ENCODE measurements at regions not wholly inside any gene's neighbourhood (a gene's known extent, or its start where the extent isn't known, plus 50 kb on each side); places are given as distances from the start of the nearest gene placed in this dataset.

DNA sequence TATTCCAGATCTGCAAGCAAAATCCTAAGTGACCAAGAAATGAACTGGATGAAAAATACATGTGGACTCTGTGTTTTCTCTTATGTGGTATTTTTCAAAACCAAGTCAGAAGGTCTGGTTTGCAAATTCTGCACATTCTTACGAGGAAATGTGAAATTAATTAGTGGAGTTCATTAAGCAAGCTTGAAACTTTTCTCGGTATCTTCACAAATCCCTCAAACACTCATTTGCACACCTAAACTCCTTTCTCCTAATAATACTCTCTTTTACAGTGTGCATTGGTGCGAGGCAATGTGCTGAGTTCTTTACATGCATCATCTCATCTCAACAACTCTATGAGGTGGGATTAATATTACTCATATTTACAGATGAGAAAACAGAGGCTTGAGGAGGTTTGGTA, 82.1 kb downstream of the MTERF1 start:
- TF ChIP-seq, protein P1, sequence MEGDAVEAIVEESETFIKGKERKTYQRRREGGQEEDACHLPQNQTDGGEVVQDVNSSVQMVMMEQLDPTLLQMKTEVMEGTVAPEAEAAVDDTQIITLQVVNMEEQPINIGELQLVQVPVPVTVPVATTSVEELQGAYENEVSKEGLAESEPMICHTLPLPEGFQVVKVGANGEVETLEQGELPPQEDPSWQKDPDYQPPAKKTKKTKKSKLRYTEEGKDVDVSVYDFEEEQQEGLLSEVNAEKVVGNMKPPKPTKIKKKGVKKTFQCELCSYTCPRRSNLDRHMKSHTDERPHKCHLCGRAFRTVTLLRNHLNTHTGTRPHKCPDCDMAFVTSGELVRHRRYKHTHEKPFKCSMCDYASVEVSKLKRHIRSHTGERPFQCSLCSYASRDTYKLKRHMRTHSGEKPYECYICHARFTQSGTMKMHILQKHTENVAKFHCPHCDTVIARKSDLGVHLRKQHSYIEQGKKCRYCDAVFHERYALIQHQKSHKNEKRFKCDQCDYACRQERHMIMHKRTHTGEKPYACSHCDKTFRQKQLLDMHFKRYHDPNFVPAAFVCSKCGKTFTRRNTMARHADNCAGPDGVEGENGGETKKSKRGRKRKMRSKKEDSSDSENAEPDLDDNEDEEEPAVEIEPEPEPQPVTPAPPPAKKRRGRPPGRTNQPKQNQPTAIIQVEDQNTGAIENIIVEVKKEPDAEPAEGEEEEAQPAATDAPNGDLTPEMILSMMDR (conservative IDR thresholded peaks at IDR 0.05; ENCODE audit: low read depth, low read length): no peak
- TF ChIP-seq EZH2 (IDR thresholded peaks at IDR 0.05; ENCODE audit: borderline replicate concordance, low read depth, low read length, poor library complexity, severe bottlenecking): no peak

Measured in A673 (cell line).